Sigmoid colon (tissue), 4 donors: ENCODE measurements at regions not wholly inside any gene's neighbourhood (a gene's known extent, or its start where the extent isn't known, plus 50 kb on each side); places are given as distances from the start of the nearest gene placed in this dataset.

Source experiments
- EP300 ChIP-seq, 4 donors: sonication (generic); formaldehyde crosslinking; IDR thresholded peaks; one replicate each; pipeline ENCODE4 v1.6.1; 2017; ENCODE audit warnings: antibody characterized with exemption in 4 of 4
- POLR2A ChIP-seq, 2 donors: fragments of 450-650 bp; IDR thresholded peaks; one replicate each; pipeline ENCODE4 v1.6.1; 2016; ENCODE audit warnings: antibody characterized with exemption in 2 of 2, mild to moderate bottlenecking in 2 of 2, moderate library complexity in 2 of 2
- POLR2AphosphoS5 ChIP-seq, 4 donors: sonication (generic); formaldehyde crosslinking; IDR thresholded peaks; one replicate each; pipeline ENCODE4 v1.6.1; 2017; ENCODE audit warnings: antibody characterized with exemption in 4 of 4
- TF ChIP-seq, protein P1 (sequence below), 4 experiments: fragments of 450-650 bp in 3 of 4; fragments of 200-600 bp in 1 of 4; IDR thresholded peaks; one replicate each; pipeline ENCODE4 v1.5.1; 2016 to 2019; ENCODE audit warnings: antibody characterized with exemption in 4 of 4, mild to moderate bottlenecking in 3 of 4, moderate library complexity in 2 of 4

DNA sequence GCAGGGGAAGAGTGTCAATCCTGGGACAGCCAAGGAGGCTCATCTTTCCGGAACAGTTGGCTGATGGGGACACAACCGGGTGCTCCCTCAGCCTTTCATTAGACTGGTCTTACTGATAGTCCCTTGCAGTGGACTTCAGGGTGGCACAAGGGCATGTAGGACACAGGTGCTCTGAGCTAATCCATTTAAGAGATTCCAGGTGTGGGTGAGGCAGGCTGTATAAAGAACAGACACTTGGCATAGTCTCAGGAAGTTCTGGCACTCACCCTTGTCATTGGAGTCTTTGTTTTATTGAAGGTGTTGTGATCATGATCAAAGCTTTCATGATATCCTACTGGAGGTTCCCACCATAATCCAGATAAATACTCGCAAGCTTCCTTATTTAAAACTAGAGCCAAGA is 341.6 kb downstream of the EMP1 start:
- TF ChIP-seq POLR2AphosphoS5 (IDR thresholded peaks at IDR 0.05) (no peak), POLR2A (IDR thresholded peaks at IDR 0.05) (no peak), EP300 (IDR thresholded peaks at IDR 0.05) (no peak)
- TF ChIP-seq, protein P1, sequence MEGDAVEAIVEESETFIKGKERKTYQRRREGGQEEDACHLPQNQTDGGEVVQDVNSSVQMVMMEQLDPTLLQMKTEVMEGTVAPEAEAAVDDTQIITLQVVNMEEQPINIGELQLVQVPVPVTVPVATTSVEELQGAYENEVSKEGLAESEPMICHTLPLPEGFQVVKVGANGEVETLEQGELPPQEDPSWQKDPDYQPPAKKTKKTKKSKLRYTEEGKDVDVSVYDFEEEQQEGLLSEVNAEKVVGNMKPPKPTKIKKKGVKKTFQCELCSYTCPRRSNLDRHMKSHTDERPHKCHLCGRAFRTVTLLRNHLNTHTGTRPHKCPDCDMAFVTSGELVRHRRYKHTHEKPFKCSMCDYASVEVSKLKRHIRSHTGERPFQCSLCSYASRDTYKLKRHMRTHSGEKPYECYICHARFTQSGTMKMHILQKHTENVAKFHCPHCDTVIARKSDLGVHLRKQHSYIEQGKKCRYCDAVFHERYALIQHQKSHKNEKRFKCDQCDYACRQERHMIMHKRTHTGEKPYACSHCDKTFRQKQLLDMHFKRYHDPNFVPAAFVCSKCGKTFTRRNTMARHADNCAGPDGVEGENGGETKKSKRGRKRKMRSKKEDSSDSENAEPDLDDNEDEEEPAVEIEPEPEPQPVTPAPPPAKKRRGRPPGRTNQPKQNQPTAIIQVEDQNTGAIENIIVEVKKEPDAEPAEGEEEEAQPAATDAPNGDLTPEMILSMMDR (IDR thresholded peaks at IDR 0.05): no peak
